ENCODE measurements at regions not wholly inside any gene's neighbourhood (a gene's known extent, or its start where the extent isn't known, plus 50 kb on each side); places are given as distances from the start of the nearest gene placed in this dataset.

DNA sequence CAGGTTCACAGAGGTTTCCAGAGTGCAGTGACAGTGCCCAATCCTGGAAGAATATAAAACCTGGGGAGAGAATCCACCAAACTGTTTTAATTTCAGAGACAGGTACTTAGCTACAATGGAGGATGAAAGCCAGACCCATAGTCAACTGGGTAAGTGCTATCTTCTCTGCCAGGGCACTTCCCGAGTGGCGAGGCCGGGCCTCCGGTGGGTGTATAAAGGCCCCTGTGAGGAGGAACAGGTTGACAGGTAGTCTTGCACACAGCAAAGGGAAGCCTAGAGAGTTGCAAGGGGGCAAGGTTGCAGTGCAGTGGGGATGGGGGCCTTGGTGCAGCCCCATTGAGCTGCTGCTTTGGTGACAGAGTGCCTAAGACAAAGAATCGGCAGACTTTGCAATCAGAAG is 130.7 kb downstream of the SLC38A6 start:
- TF ChIP-seq, protein P1, sequence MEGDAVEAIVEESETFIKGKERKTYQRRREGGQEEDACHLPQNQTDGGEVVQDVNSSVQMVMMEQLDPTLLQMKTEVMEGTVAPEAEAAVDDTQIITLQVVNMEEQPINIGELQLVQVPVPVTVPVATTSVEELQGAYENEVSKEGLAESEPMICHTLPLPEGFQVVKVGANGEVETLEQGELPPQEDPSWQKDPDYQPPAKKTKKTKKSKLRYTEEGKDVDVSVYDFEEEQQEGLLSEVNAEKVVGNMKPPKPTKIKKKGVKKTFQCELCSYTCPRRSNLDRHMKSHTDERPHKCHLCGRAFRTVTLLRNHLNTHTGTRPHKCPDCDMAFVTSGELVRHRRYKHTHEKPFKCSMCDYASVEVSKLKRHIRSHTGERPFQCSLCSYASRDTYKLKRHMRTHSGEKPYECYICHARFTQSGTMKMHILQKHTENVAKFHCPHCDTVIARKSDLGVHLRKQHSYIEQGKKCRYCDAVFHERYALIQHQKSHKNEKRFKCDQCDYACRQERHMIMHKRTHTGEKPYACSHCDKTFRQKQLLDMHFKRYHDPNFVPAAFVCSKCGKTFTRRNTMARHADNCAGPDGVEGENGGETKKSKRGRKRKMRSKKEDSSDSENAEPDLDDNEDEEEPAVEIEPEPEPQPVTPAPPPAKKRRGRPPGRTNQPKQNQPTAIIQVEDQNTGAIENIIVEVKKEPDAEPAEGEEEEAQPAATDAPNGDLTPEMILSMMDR (conservative IDR thresholded peaks at IDR 0.05): no peak
- H3K27ac ChIP-seq: no peak overlapping the region

DNA sequence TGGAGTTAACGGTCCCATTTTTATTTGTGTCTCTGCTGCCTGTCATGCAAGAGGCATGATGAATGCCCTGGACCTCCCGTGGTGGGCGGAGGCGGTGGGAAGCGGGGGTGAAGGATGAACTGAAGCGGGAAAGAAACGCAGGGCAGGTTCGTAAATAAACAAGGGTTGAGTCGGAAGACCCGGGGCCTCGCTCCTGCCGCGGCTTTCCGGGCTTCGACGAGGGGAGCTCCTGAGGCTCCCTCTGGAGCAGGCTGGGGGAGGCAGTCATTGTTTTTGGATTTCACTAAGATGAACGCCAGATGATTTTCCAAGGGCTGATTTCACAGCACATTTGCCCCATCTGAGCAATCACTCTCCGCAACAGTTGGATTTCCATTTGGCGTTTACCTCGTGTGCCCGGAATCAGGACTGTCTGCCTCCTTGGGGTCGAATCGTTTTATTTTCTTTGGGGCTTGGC is 130.2 kb downstream of the SLC38A6 start:
- TF ChIP-seq, protein P1 (conservative IDR thresholded peaks at IDR 0.05): no peak
- H3K27ac ChIP-seq: no peak overlapping the region

DNA sequence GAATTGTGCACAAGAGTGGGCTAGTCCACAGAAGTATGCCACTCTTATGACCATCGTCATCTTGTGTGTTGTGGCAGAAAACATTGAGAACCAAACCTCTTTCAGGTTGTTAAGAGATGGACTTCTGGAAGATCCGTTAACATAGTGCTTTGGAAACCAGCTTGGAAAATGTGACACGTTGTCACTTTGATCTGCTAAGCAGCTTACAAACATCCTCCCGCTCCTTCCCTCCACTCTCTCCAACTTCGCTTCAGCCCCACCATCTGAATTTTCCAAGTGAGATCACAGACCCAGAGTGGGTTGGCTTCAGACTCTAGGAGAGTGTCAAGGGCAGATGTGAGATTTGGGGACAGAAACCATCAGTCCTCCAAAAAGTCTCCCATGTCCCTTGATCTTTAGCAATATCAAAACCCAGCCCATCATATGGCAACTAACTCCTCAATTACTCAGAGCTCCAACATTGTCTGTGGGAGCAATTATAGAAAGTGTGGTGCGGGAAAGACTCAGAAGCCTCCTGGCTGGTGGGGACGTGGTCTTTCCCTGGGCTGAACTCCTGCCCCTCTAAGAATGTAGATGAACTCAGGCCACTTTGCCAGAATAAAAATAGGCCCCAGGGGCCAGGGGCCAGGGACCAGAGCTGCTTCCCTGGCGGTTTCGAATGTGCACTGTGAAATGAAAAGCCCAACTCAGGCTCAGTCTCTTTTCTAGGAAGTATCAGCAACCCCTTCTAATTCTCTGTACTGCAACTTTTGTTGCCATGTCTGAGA is 129.5 kb downstream of the SLC38A6 start:
- TF ChIP-seq, protein P1 (conservative IDR thresholded peaks at IDR 0.05): no peak
- no peak overlapping the region for H3K27ac ChIP-seq

DNA sequence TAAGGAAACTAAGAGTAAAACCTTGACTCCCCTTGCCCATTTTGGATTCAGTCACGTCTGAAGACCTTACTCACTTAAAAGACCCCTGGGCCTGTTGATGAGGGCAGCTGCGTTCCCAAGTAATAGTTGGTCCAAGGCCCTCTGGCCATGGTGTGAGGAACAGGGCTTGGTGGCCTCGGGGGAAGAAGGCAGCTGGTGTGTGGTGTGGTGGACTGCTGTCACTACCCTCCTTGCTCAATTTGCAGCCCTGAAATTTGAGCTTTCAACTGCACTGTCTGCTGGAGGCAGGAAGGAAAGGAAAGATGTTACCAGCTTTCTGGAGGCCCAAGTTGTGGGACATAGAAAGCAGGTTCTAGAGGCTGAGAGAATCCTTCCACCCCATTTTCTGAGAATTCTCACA is 128.2 kb downstream of the SLC38A6 start:
- TF ChIP-seq, protein P1 (conservative IDR thresholded peaks at IDR 0.05): no peak
- H3K27ac ChIP-seq: no peak overlapping the region

DNA sequence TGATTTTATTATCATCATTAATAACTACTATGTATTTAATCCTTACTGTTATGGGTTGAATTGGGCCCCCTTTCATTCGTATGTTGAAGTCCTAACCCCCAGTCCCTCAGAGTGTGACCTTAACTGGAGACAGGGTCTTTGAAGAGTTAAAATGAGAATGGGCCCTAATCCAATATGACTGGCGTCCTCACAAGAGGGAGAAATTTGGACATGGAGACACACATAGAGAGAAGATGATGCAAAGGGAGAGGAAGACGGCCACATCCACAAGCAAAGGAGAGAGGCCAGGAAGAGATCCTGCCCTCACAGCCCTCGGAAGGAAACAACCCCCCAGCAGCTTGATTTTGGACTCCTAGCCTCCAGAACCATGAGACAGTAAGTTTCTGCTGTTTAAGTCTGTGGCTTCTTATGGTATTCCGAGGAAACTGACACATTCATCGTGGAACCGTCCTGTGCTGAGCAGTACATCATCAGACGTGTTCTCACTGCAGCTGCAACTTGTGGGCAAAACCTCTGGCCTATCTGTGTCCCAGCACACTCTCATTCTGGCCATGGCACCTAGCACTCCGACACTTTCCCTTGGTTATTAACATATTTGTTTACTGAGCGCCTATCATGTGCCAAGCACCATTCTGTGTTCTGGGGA is 127.6 kb downstream of the SLC38A6 start:
- no peak overlapping the region for H3K27ac ChIP-seq
- TF ChIP-seq, protein P1 (conservative IDR thresholded peaks at IDR 0.05): no peak

DNA sequence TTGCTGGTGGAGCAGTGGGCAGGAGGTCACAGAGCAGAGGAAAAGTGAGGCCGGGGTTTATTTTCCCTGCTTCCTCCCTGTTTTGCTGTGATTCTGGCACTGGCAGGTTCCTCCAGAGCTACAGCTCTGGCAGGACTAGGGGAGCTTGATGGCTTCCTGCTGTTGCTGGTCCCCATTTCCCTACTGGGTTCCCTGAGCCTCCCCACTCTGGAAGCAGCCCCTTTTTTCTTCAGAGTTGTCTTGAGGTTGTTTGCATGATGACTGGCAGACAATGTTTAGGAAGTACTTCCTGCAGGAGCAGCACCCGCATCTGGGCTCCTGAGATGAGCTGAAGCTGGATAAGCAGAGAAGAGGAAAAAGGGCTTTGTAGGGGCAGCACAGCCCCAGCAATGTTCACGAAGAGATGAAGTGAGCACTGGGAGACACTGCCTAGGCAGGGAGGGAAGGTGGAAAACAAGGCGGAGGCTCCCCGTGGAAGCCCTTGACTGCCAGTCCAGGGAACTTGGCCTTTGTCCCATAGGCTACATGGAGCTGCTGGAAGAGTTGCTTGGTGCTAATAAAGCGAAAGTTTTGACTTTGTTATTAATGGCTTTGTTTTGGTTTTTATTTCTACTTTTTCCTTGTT is 126.9 kb downstream of the SLC38A6 start:
- H3K27ac ChIP-seq: no peak overlapping the region
- TF ChIP-seq, protein P1 (conservative IDR thresholded peaks at IDR 0.05): no peak

DNA sequence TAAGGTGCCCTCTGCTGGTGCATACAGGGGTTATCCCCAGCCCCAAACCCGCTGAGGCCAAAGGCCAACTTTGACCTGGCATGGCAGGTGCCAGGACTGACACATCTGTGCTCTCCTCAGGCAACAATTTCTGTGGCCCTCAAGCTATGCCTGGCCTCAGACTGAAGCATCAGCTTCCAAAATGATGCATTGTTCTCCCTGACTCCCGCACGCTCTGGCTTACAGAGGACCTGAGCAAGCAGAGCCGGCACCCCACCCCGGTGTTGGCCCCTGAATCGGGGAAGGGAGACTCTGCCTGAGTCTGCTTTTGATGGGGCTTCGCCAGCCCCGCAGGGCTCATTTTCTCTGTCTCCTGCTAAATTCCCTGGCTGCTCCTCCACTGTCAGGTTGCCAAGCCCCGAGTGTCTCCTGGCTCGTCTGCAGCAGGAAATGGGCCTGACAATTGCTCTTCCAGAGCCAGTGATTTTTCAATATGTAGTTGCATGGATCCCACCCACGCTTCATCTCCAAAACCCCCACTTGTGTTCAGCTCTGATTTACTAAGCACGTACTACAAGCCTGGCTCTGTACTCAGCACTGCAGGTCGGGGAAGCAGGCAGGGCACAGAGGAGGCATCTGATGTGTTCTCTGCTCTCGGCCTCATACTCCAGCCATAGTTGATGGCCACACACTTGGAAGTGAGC is 126.1 kb downstream of the SLC38A6 start:
- no peak overlapping the region for H3K27ac ChIP-seq
- TF ChIP-seq, protein P1 (conservative IDR thresholded peaks at IDR 0.05): peak; percentile 24; the same call in 1 of the 2 replicates

Measured in VCaP (cell line).